SW 1271 (cell line): ENCODE measurements at regions not wholly inside any gene's neighbourhood (a gene's known extent, or its start where the extent isn't known, plus 50 kb on each side); places are given as distances from the start of the nearest gene placed in this dataset.

Experiments used
- DNase-seq, 2 experiments: peaks; one replicate each; lab custom pipeline; 2025; lab: John Stamatoyannopoulos, UW

DNA sequence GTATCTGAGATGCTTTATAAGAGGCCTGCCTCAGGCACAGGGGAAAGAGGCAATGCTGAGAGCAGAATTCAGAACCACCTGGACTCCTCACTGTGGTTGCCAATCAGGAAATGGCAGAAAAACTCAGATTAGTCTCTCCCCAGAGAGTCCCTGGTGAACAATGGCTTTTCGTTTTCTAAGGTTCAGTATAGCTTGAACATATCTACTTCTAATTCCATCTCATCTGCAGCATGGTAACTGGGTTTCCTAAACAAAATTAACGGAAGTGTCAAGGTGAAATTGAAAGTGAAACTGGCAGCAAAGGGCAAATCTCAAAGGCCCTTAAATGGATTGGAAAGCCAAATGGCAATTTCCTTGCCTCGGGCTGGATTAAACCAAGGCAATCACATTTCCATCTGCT, 480.2 kb upstream of the ACVR2A start:
- no peak for DNase-seq

DNA sequence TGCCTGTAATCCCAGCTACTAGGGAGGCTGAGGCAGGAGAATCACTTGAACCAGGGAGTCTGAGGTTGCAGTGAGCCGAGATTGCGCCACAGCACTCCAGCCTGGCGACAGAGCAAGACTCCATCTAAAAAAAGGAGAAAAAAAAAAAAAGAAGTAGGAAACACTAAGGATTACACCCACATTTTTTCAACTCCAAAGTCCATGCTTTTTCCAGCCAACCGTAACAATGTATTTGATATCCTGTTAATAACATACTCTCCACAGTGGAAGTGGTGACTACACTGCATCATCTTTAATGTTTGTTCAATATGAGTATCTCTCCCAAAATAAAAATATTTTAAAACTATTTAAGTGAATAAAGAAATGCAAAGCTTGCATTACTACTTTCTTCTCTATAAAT, 481.6 kb upstream of the ACVR2A start:
- DNase-seq, result no peak

DNA sequence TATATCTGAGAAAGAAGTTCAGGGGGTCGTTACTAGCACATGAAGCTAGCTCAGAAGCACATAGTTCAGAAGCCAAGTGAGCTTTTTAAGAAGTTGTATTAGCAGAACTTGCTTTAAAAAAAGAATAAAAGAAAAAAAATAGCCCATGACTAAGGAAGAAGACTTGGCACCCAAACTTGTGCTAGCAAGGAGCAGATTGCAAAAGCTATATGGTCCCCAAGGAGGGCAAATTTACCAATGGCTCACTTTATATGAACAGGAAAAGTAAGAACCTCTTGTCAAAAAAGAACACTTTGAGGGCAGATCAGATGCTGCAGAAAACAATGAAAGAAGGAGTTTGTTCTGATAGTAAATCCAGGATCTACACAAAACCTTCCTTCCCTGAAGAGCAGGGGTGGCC, 486.5 kb upstream of the ACVR2A start:
- DNase-seq, result no peak

DNA sequence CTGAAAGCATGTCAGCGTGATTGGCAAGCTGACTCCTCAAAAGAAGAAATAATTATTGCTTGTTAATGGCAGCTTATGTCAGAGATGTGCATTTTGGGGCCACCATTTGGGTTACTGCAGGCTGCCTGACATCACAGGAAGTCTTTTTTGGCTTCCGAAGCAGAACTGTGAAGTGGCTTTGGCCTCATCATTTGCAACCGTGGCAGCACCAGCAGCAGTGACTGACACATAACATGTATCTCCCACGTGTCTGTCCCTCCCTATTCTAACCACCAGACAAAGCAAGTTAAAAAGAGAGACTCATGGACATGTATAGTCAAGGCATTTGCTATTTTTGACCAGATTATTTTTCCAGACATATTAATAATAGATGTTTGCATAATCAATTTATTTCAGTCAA, 488.7 kb upstream of the ACVR2A start:
- DNase-seq, result no peak

DNA sequence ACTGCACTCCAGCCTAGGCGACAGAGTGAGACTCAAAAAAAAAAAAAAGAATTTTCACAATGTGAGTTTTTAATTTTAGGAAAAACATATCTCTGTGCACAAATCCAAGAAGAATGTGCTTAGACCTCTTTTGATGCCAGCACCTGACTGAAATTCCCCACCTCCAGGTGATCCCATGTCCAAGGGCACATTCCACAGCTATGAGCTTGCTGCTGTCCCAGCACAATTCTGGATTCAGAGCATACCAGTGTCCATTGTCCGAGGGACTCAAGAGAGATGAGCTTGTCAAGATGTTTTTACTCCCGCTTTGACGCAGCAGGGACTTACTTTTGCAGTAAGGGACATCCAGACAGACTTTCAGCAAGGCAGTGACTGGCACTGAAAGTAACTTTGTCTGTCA, 489.1 kb upstream of the ACVR2A start:
- DNase-seq, result no peak

DNA sequence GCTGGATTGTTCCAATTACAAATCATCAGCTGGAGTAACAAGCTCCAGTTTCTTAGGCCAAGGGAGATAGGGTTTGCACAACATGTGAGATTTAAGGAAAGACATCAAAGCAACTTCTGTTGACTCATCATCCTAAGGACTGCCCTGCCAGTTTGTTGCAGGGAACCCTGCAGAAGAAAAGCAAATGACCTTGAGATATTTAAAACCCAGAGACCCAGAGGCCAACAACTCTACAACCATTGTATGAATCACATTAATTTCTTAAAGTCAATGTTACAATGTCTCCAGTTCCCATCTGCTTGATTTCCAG, 491.8 kb upstream of the ACVR2A start:
- no peak for DNase-seq

DNA sequence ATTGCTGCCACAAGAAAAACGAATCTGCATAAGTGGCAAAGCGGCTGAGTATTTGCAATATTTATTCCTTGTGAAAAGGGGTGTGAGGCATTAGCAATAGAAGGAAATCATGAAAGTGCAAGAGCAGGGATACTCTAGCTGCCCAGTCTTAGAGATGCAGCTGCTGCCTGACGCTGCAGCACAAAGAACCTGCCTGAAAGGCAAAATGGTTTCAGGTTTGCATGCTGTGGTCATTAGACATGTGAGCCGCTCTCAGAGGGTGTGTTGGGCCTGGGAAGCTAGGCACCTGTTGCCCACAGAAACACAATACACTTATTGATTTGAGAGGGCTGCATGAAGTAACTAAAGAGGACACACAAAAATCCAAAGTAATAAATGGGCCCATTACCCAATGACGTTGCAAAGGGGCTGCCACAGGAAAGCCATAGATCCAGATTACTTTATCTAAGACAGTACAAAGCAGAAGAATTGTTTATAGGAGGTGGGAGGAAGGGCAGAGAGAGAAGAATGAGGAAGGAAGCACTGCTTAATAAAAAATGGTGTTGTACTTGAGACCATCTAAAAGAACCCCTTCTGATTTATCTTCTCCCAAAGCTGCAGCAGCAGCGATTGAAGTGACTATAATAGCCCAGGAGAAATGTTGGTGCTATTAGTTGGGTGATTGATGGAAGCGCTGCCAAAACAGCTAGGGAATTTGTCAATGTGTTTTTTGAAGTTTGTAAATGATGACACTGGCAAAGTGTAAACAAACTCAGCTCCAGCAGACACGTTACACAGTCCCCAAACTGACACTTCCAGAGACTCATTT, 492.4 kb upstream of the ACVR2A start:
- no peak for DNase-seq

DNA sequence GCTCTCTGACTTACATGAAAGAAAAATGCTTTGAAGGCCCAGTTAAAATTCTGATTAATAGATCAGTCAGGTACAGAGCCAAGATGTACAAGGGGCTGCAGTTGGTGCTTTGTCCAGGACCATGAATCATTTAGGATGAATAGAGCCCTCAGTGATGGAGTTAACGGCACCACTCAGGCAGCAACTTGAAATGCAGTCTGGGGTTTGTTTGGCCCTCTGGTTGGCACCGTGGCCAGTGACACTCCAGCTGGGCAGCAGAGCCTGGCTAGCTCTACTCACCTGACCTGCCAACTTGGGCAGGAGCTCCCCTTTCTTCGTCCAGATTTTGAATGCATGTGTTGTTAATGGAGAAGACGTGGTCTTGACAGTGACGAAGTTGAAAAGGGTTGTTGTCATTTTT, 493.0 kb upstream of the ACVR2A start:
- no peak for DNase-seq

DNA sequence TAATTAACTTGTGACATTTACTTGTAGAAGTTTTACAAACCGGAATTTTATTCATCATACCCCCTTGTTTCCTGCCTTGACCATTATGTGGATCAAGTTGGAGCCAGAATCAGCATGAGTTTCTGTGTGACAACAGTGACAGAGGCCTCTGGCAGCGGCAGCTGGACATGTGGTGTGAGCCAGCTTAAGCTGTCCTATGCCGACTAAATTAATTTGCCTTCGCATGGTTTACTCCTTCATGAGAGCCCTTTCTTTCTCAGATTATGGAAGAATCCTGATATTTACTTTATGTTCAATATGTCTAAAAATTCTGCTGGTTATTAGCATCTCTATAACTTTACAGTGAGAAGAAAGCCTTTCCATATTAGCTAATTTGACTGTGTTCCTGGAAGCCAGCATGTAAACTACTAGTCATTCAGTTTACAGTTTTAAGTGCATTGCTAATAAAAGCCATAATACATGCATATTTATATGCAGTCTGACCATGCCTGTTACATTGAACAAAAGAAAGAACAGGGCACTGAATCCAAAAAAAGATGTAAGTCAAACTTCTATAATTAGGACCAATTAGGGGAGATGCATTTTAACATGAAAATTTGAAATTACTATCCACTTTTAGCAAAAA, 495.8 kb upstream of the ACVR2A start:
- DNase-seq, result no peak

DNA sequence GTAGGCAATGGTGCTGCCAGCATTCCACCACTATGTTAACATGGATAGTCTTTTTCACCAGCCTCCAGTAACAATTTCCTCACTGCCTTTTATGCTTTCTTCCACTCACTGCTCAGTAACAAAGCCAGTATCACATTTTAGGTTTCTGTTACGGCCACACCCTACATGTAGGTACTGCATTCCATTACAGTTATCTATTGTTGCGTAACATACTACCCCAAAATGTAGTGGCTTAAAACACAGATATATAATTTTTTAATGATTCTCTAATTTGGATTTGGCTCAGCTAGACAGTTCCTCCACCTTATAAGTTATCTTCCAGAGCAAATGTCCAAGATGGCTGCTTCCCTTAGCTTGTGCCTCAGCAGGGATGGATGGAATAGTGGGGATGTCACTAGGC, 498.7 kb upstream of the ACVR2A start:
- no peak for DNase-seq

DNA sequence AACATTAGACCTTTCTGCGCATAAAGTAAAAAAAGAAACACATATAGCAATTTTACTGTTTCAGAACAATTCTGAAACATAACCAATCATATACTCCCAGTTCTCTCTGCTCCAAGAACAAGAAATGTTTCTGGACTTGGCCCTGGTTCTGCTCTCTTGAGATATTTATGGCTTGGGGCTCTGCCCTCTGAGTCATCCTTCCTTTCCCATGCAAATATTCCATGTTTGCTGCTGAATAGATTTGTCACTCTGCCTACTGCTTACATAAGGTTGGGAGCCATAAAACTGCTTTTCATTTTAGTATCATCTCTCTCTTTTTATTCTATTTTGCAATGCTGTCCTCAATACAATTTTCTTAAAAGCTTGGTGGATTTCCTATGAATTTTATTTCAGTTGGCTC, 499.6 kb upstream of the ACVR2A start:
- DNase-seq, result no peak

DNA sequence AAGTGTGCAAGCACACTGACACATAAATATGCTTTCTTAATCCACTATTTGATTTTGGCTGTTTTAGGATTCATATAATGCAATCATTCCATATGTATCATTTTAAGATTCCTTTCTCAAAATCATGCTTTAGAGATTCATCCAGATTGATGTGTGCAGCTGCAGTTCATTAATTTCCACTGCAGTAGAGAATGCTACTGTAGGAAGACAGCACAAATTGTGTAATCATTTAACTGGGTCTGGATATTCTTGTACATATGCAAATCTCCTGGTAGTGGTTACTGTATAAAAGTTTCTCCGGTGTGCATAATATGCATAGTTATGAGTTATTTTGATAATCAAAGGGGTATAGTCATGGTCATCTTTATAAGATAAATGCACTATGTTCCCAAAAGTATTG, 502.5 kb upstream of the ACVR2A start:
- DNase-seq, result no peak

DNA sequence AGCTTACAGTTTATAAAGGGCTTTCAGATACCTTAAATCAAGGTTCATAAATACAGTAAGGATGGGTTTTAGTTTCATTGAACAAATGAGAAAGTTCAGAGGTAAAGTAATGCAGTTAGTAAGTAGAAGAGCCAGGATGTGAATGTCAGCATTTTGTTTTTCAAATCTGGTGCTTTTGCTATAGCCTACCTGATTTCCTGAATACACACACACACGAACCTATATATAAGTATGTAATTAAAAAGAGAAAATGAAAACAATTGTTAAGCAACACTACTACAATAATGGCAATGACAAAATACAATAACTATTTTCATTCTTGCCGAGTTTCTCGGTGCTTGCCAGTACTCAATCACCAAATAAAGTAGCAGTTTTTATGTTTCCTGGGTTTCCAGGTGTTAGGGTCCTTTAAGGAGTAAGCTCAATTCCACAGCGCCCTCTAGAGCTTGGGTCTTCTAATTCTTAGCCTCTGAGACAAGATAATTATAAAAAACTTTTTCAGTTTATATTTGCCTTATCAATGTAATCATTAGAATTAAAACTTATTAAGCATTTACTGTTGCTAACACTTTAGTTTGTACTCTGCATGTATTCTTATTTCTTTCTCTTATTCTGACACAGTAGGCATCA, 512.9 kb upstream of the ACVR2A start:
- peak in 1 of 2 experiments; percentile 24 for DNase-seq

DNA sequence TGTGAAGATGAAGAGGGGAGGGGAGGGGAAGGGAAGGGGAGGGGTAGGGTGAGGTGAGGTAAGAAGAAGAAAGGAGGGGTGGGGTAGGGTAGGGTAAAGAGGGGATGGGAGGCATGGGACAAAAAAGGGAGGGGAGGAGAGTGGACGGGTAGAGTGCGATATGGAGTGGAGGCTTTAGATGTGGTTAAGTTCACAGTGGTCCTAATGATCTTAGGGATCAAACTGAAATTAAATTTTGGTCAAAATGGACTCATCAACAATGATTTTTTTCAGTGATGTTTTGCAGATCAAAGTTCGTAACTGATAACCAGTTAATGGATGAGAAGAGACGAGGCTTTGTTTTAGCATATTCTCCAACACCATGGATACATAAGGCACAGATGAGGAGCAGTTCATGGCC, 513.9 kb upstream of the ACVR2A start:
- DNase-seq, result no peak

DNA sequence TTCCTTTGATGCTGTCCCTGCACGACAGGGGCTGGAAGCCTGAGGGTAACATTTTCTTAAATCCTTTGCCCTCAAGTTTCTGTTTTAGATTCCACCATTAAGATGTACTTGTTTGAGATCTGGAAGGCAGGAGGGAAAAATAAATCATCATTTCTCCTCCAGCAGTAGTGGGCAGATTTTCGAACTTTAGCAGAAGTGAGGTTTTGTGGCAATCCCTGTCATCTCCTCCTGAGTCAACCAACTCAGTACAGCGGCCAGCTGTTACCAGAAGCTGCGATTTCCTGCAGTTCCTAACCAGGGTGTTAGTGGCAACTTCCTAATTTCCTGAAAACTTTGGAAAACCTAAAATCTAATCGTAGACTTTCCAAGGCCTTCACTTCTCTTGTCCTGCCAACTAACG, 517.2 kb upstream of the ACVR2A start:
- no peak for DNase-seq

DNA sequence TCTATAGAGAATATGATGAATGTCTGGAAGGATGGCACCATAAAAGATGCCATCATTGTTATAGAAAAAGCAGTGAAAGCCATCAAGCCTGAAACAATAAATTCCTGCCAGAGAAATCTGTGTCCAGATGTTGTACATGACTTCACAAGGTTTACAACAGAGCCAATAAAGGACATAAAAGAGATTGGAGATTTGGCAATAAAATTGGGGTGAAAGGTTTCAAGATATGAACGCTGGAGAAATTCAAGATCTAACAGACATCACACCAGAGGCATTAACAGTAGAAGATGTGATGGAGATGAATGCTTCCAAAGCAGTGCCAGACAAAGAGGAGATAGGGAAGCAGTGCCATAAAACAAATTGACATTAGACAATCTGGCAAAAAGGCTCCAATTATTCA, 518.8 kb upstream of the ACVR2A start:
- DNase-seq, result no peak

DNA sequence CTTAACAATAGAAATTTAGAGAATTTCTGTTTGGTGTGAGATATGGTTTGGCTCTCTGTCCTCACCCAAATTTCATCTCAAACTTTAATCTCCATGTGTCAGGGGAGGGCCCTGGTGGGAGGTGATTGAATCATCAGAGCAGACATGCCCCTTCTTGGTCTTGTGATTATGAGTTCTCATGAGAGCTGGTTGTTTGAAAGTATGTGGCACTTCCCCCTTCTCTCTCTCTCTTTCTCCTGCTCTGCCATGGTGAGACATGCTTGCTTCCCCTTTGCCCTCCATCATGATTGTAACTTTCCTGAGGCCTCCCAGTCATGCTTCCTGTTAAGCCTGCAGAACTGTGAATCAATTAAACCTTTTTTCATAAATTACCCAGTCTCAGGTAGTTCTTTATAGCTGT, 524.7 kb upstream of the ACVR2A start:
- no peak for DNase-seq

DNA sequence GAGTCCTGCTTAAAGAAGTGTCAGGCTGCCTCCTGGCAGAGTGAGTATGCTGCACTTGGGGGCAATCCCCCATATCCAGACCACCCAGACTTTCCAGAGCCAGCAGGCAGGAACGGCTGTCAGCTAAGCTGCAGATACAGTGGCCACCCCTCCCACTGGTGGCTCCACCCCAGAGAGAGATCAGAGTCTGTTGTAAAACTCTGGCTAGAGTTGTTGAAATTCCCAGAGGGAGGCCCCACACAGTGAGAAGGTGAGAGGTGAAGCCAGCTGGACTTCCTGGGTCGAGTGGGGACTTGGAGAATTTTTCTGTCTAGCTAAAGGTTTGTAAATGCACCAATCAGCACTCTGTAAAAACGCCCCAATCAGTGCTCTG, 533.8 kb upstream of the ACVR2A start:
- no peak for DNase-seq

DNA sequence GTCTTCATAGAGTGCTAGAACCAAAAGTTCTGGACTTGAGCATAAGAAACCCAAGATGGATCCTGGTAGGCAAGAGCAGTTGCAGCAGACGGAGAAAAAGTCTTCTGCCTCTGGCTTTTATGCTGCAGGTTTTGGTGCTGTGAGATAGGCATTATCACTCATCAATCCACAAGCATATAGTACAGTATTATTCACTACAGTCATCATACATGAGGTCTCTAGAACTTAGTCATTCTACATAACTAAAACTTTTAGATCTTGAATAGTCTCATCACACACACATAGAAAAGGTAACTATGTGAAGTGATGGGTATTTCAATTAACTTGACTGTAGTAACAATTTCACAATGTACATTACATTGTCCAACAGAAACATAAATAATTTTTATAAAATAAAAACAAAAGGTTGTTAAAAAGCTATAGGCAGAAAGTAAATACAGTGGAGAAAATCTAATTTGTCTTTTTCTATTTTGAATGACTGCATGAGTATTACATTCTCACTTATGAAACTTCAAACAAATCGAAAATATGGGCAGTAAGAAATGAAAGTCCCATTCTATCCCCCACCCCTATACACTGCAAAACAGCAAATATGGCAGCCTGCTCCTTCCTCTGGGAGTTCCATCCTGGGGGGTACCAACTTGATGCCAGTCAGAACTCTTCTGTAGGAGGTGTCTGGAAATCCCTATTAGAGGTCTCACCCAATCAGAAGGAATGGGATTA, 534.3 kb upstream of the ACVR2A start:
- no peak for DNase-seq

DNA sequence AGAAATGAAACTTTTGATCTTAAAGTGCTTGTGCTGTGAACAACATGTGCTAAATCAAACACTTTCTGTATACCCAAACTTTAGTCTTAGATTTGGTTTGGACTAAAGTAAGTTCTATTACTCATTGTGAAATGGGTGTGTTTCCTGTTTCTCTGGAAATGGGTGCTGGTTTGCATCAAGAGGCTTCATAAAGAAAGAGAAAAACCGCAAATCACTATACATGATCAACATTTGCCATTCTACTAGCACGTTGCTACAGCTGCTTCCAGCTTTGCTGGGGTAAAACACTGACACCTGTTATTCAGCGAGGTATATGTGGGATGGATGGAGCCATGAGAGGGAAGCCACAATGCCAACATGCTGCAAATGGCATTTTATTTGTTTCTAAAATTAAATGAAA, 547.0 kb upstream of the ACVR2A start:
- DNase-seq, result no peak

DNA sequence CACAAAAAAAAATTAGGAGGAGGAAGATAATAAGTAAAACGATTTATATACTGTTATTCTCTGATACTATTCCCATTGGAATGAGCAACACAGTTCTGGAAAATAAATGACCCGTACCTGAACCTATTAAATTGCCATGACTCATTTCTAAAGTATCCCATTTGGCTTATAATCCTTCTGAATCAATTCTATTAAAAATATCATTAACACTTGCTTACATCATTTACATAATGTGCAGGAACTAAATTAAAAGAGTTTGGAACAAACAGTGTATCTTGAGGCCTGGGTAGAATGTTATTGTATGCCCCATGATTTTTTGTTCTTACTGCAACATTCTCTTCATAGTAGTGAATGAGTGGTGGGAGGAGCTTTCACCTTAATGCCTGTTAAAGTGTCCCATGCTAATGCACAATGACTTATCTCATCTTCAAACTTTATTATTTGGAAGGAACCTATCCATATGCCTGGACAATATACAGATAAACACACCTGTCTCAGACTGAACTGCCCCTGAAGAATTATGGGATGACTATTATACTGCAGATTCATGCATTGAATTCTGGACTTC, 549.9 kb upstream of the ACVR2A start:
- no peak for DNase-seq

DNA sequence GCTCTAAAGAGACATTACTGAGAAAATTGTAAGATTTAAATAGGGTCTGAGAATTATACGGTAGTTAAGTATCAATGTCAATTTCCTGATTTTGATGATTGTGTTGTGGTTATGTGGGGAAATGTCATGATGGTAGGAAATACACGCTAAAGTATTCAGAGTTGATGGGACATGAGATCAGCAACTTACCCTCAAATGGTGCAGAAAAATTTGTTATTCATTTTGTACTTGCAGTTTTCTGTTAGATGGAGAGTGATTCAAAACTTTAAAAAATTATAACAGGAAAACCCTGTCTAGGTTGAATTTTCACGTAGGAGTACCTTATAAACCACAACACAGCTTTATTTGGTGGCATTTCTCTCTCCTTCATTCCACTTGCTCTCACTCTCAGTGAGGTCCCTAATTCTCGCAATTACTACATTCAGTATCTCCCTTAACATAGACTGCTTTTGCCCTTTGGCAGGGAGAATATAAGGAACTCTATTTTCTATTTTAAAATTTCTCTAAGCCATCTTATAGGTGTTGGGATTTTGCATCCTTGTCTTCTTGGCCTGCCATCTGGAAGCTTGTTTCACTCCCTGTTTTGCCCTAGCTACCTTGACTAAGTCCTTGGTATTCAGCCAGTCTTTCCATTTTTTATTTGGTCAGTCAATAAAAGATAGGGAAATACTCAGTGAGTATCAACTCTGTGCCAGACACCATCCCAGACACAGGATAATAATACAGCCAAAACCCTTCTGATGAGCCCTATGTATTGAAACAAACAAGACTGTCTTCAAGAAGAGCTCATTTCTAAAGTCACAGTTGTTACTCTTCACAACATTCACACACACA, 550.6 kb upstream of the ACVR2A start:
- DNase-seq, result no peak
